Loucy (cell line): ENCODE measurements at regions not wholly inside any gene's neighbourhood (a gene's known extent, or its start where the extent isn't known, plus 50 kb on each side); places are given as distances from the start of the nearest gene placed in this dataset.

Source experiments
- H2AFZ ChIP-seq: fragments of 200-600 bp; sonication (generic); 2 replicates; pipeline ENCODE4 v1.6.0; 2016; ENCODE audit warnings: antibody characterized with exemption, mild to moderate bottlenecking, low read length, moderate library complexity
- H3F3A ChIP-seq: fragments of 200-600 bp; 2 replicates; pipeline ENCODE4 v1.6.0; 2016; ENCODE audit warnings: antibody characterized with exemption, low read depth, mild to moderate bottlenecking
- H3K27me3 ChIP-seq: fragments of 200-600 bp; sonication (generic); 2 replicates; pipeline ENCODE4 v1.6.1; 2014; ENCODE audit warnings: low read length, mild to moderate bottlenecking; ENCODE audit not compliant: insufficient read depth, poor library complexity, severe bottlenecking
- H3K36me3 ChIP-seq: fragments of 200-600 bp; sonication (generic); 2 replicates; pipeline ENCODE4 v1.6.1; 2016; ENCODE audit warnings: low read length; ENCODE audit not compliant: insufficient read depth
- H3K4me1 ChIP-seq: fragments of 200-600 bp; sonication (generic); 2 replicates; pipeline ENCODE4 v1.5.1; 2014; ENCODE audit warnings: low read length, mild to moderate bottlenecking; ENCODE audit not compliant: insufficient read depth, poor library complexity, severe bottlenecking
- H3K4me2 ChIP-seq: fragments of 200-600 bp; sonication (generic); 2 replicates; pipeline ENCODE4 v1.6.0; 2014; ENCODE audit warnings: antibody characterized with exemption, low read length, low read depth, mild to moderate bottlenecking; ENCODE audit not compliant: poor library complexity, severe bottlenecking
- H3K4me3 ChIP-seq: fragments of 200-600 bp; sonication (generic); 2 replicates; pipeline ENCODE4 v1.5.1; 2014; ENCODE audit warnings: low read length, mild to moderate bottlenecking, mixed read lengths; ENCODE audit not compliant: poor library complexity, severe bottlenecking
- H3K79me2 ChIP-seq: fragments of 200-600 bp; sonication (generic); 2 replicates; pipeline ENCODE4 v1.6.1; 2014; ENCODE audit warnings: low read length; ENCODE audit not compliant: insufficient read depth
- H3K9ac ChIP-seq: fragments of 200-600 bp; sonication (generic); 2 replicates; pipeline ENCODE4 v1.6.0; 2014; ENCODE audit warnings: mild to moderate bottlenecking, low read depth, low read length, moderate library complexity; ENCODE audit not compliant: poor library complexity, severe bottlenecking
- H3K9me2 ChIP-seq: fragments of 200-600 bp; sonication (generic); replicated peaks from 2 replicates; pipeline ENCODE4 v1.6.1; 2016; ENCODE audit warnings: low read depth, low read length, mixed read lengths
- H3K9me3 ChIP-seq: fragments of 200-600 bp; sonication (generic); 2 replicates; pipeline ENCODE4 v1.6.1; 2014; ENCODE audit warnings: mild to moderate bottlenecking, antibody characterized with exemption, low read length, low read depth; ENCODE audit not compliant: insufficient read depth
- H4K20me1 ChIP-seq: fragments of 200-600 bp; sonication (generic); 2 replicates; pipeline ENCODE4 v1.6.0; 2014; ENCODE audit warnings: antibody characterized with exemption, low read length, mild to moderate bottlenecking; ENCODE audit not compliant: insufficient read depth, poor library complexity, severe bottlenecking
- CTCF ChIP-seq: fragments of 200-600 bp; sonication (generic); conservative IDR thresholded peaks from 2 replicates; pipeline ENCODE4 v1.5.1; 2014; ENCODE audit warnings: mild to moderate bottlenecking, antibody characterized with exemption, low read length
- EZH2phosphoT487 ChIP-seq: fragments of 200-600 bp; IDR thresholded peaks from 2 replicates; pipeline ENCODE4 v1.6.1; 2018; ENCODE audit warnings: antibody characterized with exemption, mild to moderate bottlenecking, moderate library complexity, borderline replicate concordance

GRCh38 chr2:146451972-146452371, 1392.9 kb upstream of the ACVR2A start:
- no peak overlapping the region for H2AFZ ChIP-seq
- no peak overlapping the region for H3K4me2 ChIP-seq
- H3K4me3 ChIP-seq: no peak overlapping the region
- no peaks in the 10 kb centered on the region for H3K36me3 ChIP-seq
- no peak for TF ChIP-seq CTCF
- no peak overlapping the region for H3K9ac ChIP-seq
- H3K9me3 ChIP-seq: no peaks in the 10 kb centered on the region
- H3K4me1 ChIP-seq: no peaks in the 10 kb centered on the region
- no peaks in the 10 kb centered on the region for H3K79me2 ChIP-seq
- no peaks in the 10 kb centered on the region for H4K20me1 ChIP-seq
- H3K27me3 ChIP-seq: no peaks in the 10 kb centered on the region
- no peaks in the 10 kb centered on the region for H3F3A ChIP-seq
- H3K9me2 ChIP-seq: no peaks in the 10 kb centered on the region

- Histone ChIP-seq H3K4me2 (no peak overlapping the region), H3F3A (no peaks in the 10 kb centered on the region), H3K4me3 (no peak overlapping the region), H3K4me1 (no peaks in the 10 kb centered on the region), H3K9ac (no peak overlapping the region), H3K9me2 (no peaks in the 10 kb centered on the region), H3K9me3 (no peaks in the 10 kb centered on the region), H3K79me2 (no peaks in the 10 kb centered on the region), H4K20me1 (no peaks in the 10 kb centered on the region), H2AFZ (no peak overlapping the region), H3K27me3 (no peaks in the 10 kb centered on the region), H3K36me3 (no peaks in the 10 kb centered on the region)
- TF ChIP-seq EZH2phosphoT487 (no peak), CTCF (no peak)
Measured at GRCh38 chr2:146450131-146450530, 1394.7 kb upstream of the ACVR2A start.

GRCh38 chr2:146444987-146445386, 1399.8 kb upstream of the ACVR2A start:
- Histone ChIP-seq H3K4me2 (no peak overlapping the region), H2AFZ (no peak overlapping the region), H3K4me3 (no peak overlapping the region), H3K36me3 (no peaks in the 10 kb centered on the region), H3K4me1 (no peaks in the 10 kb centered on the region), H3K79me2 (no peaks in the 10 kb centered on the region), H3F3A (no peaks in the 10 kb centered on the region), H3K9ac (no peak overlapping the region), H4K20me1 (no peaks in the 10 kb centered on the region), H3K27me3 (no peaks in the 10 kb centered on the region), H3K9me2 (no peaks in the 10 kb centered on the region), H3K9me3 (no peaks in the 10 kb centered on the region)
- TF ChIP-seq CTCF (no peak), EZH2phosphoT487 (no peak)
